GM12878 (cell line): ENCODE measurements at regions not wholly inside any gene's neighbourhood (a gene's known extent, or its start where the extent isn't known, plus 50 kb on each side); places are given as distances from the start of the nearest gene placed in this dataset.

Experiments
- ATAC-seq: fragments of 200-7000 bp; cut with Tn5 transposase; 3 replicates; pipeline ENCODE4 v1.9.1; 2020; ENCODE audit warnings: mild to moderate bottlenecking, moderate library complexity
- BruUV-seq: library from RNA; stranded (reverse); fragments of 400-500 nt; replicated peaks from 2 replicates; lab custom pipeline; 2021; lab: Mats Ljungman, UMichigan
- CTCF ChIA-PET: fragments of 300-600 bp; sonication (Branson Sonifier 250); formaldehyde crosslinking; extraction: SDS; loops from one replicate; lab custom pipeline; 2021; ENCODE audit warnings: inconsistent platforms; lab: Yijun Ruan, JAX
- POLR2A ChIA-PET: fragments of 350-600 bp; formaldehyde crosslinking; extraction: SDS; loops from one replicate; lab custom pipeline; 2021; ENCODE audit warnings: inconsistent platforms; lab: Charles Lee
- RAD21 ChIA-PET: fragments of 300-600 bp; sonication (Branson Sonifier 250); formaldehyde crosslinking; loops from one replicate; lab custom pipeline; 2023; ENCODE audit warnings: antibody characterized with exemption; ENCODE audit not compliant: unreplicated experiment; lab: Charles Lee
- SMC1A ChIA-PET: fragments of 300-600 bp; sonication (Branson Sonifier 250); formaldehyde crosslinking; loops from one replicate; lab custom pipeline; 2023; ENCODE audit not compliant: unreplicated experiment, uncharacterized antibody; lab: Charles Lee
- DNase-seq: peaks from one replicate; pipeline ENCODE4 v3.0.0-alpha.2; 2011; ENCODE audit warnings: low read depth, low spot score
- FAIRE-seq: peaks from 3 replicates; lab custom pipeline; 2011; peaks lifted over from hg19 to GRCh38; lab: Jason Lieb, UNC
- H2AFZ ChIP-seq: 2 replicates; pipeline ENCODE4 v1.6.0; 2011; ENCODE audit warnings: low read depth, low read length, control low read depth; ENCODE audit not compliant: control insufficient read depth
- H3K27ac ChIP-seq: 2 replicates; pipeline ENCODE4 v1.5.1; 2011; ENCODE audit warnings: control low read depth; ENCODE audit not compliant: control insufficient read depth, insufficient read depth
- H3K27me3 ChIP-seq, 2 experiments: replicated peaks in 1 of 2; 2 replicates each; pipeline versions ENCODE4 v1.6.0 to v1.6.1; 2011; ENCODE audit warnings: low read length in 1 of 2; ENCODE audit not compliant: control insufficient read depth in 2 of 2, insufficient read depth in 2 of 2
- H3K36me3 ChIP-seq, 2 experiments: 2 replicates each; pipeline ENCODE4 v1.5.1; 2011; ENCODE audit warnings: low read length in 1 of 2; ENCODE audit not compliant: control insufficient read depth in 2 of 2, insufficient read depth in 2 of 2
- H3K4me1 ChIP-seq: 2 replicates; pipeline ENCODE4 v1.6.1; 2011; ENCODE audit warnings: mild to moderate bottlenecking, low read length, moderate library complexity, mixed read lengths; ENCODE audit not compliant: control insufficient read depth, insufficient read depth
- H3K4me2 ChIP-seq: 2 replicates; pipeline ENCODE4 v1.6.0; 2011; ENCODE audit warnings: control low read depth; ENCODE audit not compliant: control insufficient read depth, insufficient read depth
- H3K4me3 ChIP-seq: fragments of 200-600 bp; sonication (generic); 2 replicates; pipeline ENCODE4 v1.5.1; 2016
- H3K79me2 ChIP-seq: 2 replicates; pipeline ENCODE4 v1.6.0; 2011; ENCODE audit warnings: low read length; ENCODE audit not compliant: control insufficient read depth, insufficient read depth
- H3K9ac ChIP-seq: 2 replicates; pipeline ENCODE4 v1.8.0; 2011; ENCODE audit warnings: low read length, control low read depth, mixed read lengths; ENCODE audit not compliant: control insufficient read depth, insufficient read depth
- H3K9me3 ChIP-seq: replicated peaks from 3 replicates; pipeline ENCODE4 v1.5.1; 2011; ENCODE audit warnings: mild to moderate bottlenecking, low read length; ENCODE audit not compliant: control insufficient read depth, insufficient read depth
- H4K20me1 ChIP-seq: 2 replicates; pipeline ENCODE4 v1.6.0; 2011; ENCODE audit not compliant: control insufficient read depth, insufficient read depth
- BCL11A ChIP-seq: IDR thresholded peaks from 2 replicates; pipeline ENCODE4 v1.6.1; 2011; ENCODE audit warnings: low read depth, low read length
- CUX1 ChIP-seq: IDR thresholded peaks from 2 replicates; pipeline ENCODE4 v1.6.1; 2012; ENCODE audit warnings: improper control_type of control experiment, low read depth, low read length; ENCODE audit not compliant: insufficient replicate concordance
- ETV6 ChIP-seq, 2 experiments: fragments of 450-650 bp in 1 of 2; IDR thresholded peaks in 1 of 2; conservative IDR thresholded peaks in 1 of 2; 2 replicates each; pipeline ENCODE4 v1.6.1; 2014; ENCODE audit warnings: antibody characterized with exemption in 1 of 2, borderline replicate concordance in 1 of 2, low read depth in 1 of 2, mild to moderate bottlenecking in 1 of 2, moderate library complexity in 1 of 2
- HCFC1 ChIP-seq: fragments of 150-350 bp; IDR thresholded peaks from 2 replicates; pipeline ENCODE4 v1.6.1; 2014; ENCODE audit warnings: low read length
- MEF2A ChIP-seq: IDR thresholded peaks from 2 replicates; pipeline ENCODE4 v1.6.1; 2011; ENCODE audit warnings: low read depth, mild to moderate bottlenecking, low read length, moderate library complexity; ENCODE audit not compliant: insufficient read depth
- MTA2 ChIP-seq: fragments of 450-650 bp; IDR thresholded peaks from 2 replicates; pipeline ENCODE4 v1.6.1; 2016; ENCODE audit warnings: low read depth, mild to moderate bottlenecking, moderate library complexity
- NFXL1 ChIP-seq: fragments of 450-650 bp; IDR thresholded peaks from 2 replicates; pipeline ENCODE4 v1.6.1; 2017; ENCODE audit warnings: antibody characterized with exemption, mild to moderate bottlenecking, borderline replicate concordance
- PAX8 ChIP-seq: fragments of 450-650 bp; IDR thresholded peaks from 2 replicates; pipeline ENCODE4 v1.6.1; 2017; ENCODE audit warnings: mild to moderate bottlenecking, moderate library complexity
- STAT3 ChIP-seq: IDR thresholded peaks from 2 replicates; pipeline ENCODE4 v1.6.1; 2011; ENCODE audit warnings: low read depth, low read length, improper control_type of control experiment
- ZNF207 ChIP-seq: fragments of 450-650 bp; IDR thresholded peaks from 2 replicates; pipeline ENCODE4 v1.6.1; 2014; ENCODE audit warnings: antibody characterized with exemption, mild to moderate bottlenecking, borderline replicate concordance
- WGBS: methylation state at CpG from one replicate; pipeline ENCODE4 v1.1.6; 2016; ENCODE audit warnings: low lambda C conversion rate; ENCODE audit not compliant: insufficient replicate concordance, insufficient coverage; ENCODE audit errors: missing lambda C conversion rate; 5-methylcytosine and 5-hydroxymethylcytosine counted together
- in situ Hi-C: fragments of 300-500 bp; cut with MboI; formaldehyde crosslinking; loops from 9 replicates; pipeline ENCODE4 v1.14.3; 2018; ENCODE audit warnings: mixed read lengths
- intact Hi-C: fragments of 100-400 bp; cut with micrococcal nuclease; formaldehyde crosslinking; loops from one replicate; pipeline ENCODE4 v1.14.2; 2022; ENCODE audit not compliant: unreplicated experiment

- intact Hi-C loops = loop anchor here (5.0 kb wide), 2 partner anchors 830 to 845 kb away; no protein-coding TSS in a partner anchor
- in situ Hi-C loops = no loop called here
- no peak for FAIRE-seq
These were observed 130.1 kb upstream of the TOP3B start for GRCh38 chr22:22112533-22113294.

More at GRCh38 chr22:22112533-22113294, 130.1 kb upstream of the TOP3B start:
- no peak overlapping the region for H2AFZ ChIP-seq
- no peak for DNase-seq
- no peaks in the 10 kb centered on the region for H3K36me3 ChIP-seq
- H3K4me3 ChIP-seq = no peak overlapping the region
- ChIA-PET POLR2A (interaction anchor here (1.0 to 4.3 kb wide), 3 partner anchors 13 to 823 kb away, joined by 3 to 18 read pairs (median 14); no protein-coding TSS in a partner anchor), CTCF (interaction anchor here (1.1 to 6.2 kb wide), 6 partner anchors 14 to 842 kb away, joined by 3 to 51 read pairs (median 17); no protein-coding TSS in a partner anchor), RAD21 (interaction anchor here (1.0 to 3.9 kb wide), 6 partner anchors 13 to 82 kb away, joined by 3 to 72 read pairs (median 19); no protein-coding TSS in a partner anchor), SMC1A (interaction anchor here (0.6 to 7.6 kb wide), 8 partner anchors 14 to 847 kb away, joined by 3 to 87 read pairs (median 20); no protein-coding TSS in a partner anchor)
- no peaks in the 10 kb centered on the region for H3K27me3 ChIP-seq
- ATAC-seq = no peak
- no peak overlapping the region; the same call in 1 of the 2 replicates for H3K27ac ChIP-seq
- 93% methylated on average over 4 of the region's 4 CpGs for WGBS
- H3K9me3 ChIP-seq = no peaks in the 10 kb centered on the region
- H3K9ac ChIP-seq = no peak overlapping the region
- H3K4me2 ChIP-seq = no peak overlapping the region
- no TSS peak for BruUV-seq
- H3K4me1 ChIP-seq = peaks cover 18% of the 10 kb centered on the region
- TF ChIP-seq NFXL1 (no peak), ETV6 (conservative IDR thresholded peaks at IDR 0.05 in 1 of 2, IDR thresholded peaks at IDR 0.05 in 1 of 2; ENCODE audit: borderline replicate concordance in 1 of 2, low read depth in 1 of 2) (no peak), ZNF207 (no peak), MEF2A (no peak), HCFC1 (no peak), STAT3 (no peak), CUX1 (no peak), MTA2 (no peak), BCL11A (no peak), PAX8 (no peak)
- H3K79me2 ChIP-seq = no peaks in the 10 kb centered on the region
- H4K20me1 ChIP-seq = no peaks in the 10 kb centered on the region
